ENCODE measurements at regions not wholly inside any gene's neighbourhood (a gene's known extent, or its start where the extent isn't known, plus 50 kb on each side); places are given as distances from the start of the nearest gene placed in this dataset.
"Not testable (repeated sequence)": the region's sequence is repeated elsewhere in the genome, so short reads cannot be mapped to it uniquely, and the experiment has no call there.

DNA sequence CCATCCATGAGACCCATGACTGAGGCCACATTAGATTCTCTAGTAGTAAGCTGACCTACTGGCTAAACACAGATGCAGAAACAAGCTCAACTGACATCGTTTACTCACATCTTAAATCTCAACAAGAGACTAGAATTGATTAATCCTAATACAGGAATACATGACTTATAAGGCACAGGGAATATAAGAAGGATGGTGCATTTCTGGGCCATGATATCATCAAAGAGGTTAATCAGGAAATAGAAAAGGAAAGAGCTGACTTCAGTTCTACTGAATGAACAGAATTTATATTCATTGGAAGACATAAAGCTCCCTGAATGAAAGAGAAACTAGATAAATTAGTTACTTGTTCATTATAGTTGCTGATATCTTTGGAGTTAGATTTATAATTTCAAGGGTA lies 1406.5 kb downstream of the STIM2 start:
- DNase-seq (ENCODE audit: extremely low spot score), result no peak
- CTCF ChIA-PET, result interaction anchor here (0.7 kb wide), 1 partner anchor 37 kb away, joined by 3 read pairs; no protein-coding TSS in a partner anchor
- no peak for TF ChIP-seq CTCF (IDR thresholded peaks at IDR 0.05; ENCODE audit: control extremely low read depth, extremely low read depth, low read depth, missing control alignments)
- POLR2A ChIA-PET, result no interaction called here

GRCh38 chr4:28269426-28269825 lies 1408.8 kb downstream of the STIM2 start:
- DNase-seq (ENCODE audit: extremely low spot score), result no peak
- ChIA-PET CTCF (no interaction called here), POLR2A (no interaction called here)
- TF ChIP-seq CTCF (IDR thresholded peaks at IDR 0.05; ENCODE audit: control extremely low read depth, extremely low read depth, low read depth, missing control alignments), result no peak

GRCh38 chr4:28277931-28278330 lies 1417.3 kb downstream of the STIM2 start:
- no peak for DNase-seq (ENCODE audit: extremely low spot score)
- ChIA-PET POLR2A (no interaction called here), CTCF (no interaction called here)
- TF ChIP-seq CTCF (IDR thresholded peaks at IDR 0.05; ENCODE audit: control extremely low read depth, extremely low read depth, low read depth, missing control alignments), result no peak

DNA sequence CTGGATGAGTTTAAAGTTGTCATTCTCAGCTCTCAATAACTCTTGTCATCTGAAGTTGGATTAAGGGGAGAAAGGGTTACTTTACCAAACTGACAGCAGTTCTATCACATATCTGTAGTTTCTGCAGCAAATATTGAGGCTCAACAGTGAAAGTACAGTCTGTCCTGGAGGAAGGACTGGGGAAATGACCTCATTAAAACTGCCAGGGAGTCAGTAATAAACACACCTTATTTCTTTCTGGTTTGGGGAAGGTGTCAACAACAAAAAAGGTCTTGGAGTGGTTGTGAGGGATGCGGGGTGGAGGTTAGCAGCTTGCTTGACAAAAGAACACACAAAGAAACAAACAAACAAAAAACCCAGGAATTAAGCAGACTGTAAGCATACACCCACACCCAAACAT lies 1418.0 kb downstream of the STIM2 start:
- ChIA-PET CTCF (interaction anchor here (1.6 kb wide), 1 partner anchor 55 kb away, joined by 3 read pairs; no protein-coding TSS in a partner anchor), POLR2A (no interaction called here)

DNA sequence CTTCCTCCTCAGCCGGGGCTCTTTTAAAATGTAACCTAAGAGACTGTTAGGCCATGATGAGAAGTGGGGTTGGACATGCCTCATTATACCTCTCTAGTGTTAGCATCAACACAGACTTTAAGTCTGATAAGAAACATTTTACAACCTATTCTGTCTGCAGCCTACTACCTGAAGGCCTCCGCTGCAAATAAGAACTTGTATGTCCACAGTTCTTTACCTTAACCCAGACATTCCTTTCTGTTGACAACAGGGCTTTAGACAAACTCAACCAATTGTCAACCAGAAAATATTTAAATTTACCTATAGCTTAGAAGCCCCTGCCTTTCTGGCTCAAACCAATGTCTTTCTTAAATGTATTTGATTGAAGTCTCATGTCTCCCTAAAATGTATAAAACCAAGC lies 1418.6 kb downstream of the STIM2 start:
- POLR2A ChIA-PET, result no interaction called here
- DNase-seq (ENCODE audit: extremely low spot score), result no peak
- TF ChIP-seq CTCF (IDR thresholded peaks at IDR 0.05; ENCODE audit: control extremely low read depth, extremely low read depth, low read depth, missing control alignments), result no peak
- CTCF ChIA-PET, result interaction anchor here (1.6 kb wide), 1 partner anchor 54 kb away, joined by 3 read pairs; no protein-coding TSS in a partner anchor

More for the DNA sequence above, 1418.0 kb downstream of the STIM2 start:
- no peak for TF ChIP-seq CTCF (IDR thresholded peaks at IDR 0.05; ENCODE audit: control extremely low read depth, extremely low read depth, low read depth, missing control alignments)
- DNase-seq (ENCODE audit: extremely low spot score), result no peak

DNA sequence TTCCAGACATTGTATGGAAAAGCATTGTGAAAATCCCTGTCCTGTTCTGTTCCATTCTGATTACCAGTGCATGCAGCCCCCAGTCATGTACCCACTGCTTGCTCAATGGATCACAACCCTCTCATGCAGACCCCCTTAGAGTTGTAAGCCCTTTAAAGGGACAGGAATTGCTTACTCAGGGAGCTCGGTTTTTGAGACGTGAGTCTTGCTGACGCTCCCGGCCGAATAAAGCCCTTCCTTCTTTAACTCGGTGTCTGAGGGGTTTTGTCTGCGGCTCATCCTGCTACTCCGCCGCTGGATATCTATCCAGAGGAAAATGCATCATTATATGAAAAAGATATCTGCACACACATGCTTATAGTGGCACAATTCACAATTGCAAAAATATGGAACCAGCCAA lies 1425.6 kb downstream of the STIM2 start:
- DNase-seq (ENCODE audit: extremely low spot score); POLR2A ChIA-PET; CTCF ChIA-PET: not testable (repeated sequence)

GRCh38 chr4:28287831-28288233 lies 1427.2 kb downstream of the STIM2 start:
- TF ChIP-seq CTCF (IDR thresholded peaks at IDR 0.05; ENCODE audit: control extremely low read depth, extremely low read depth, low read depth, missing control alignments), result no peak
- POLR2A ChIA-PET, result no interaction called here
- CTCF ChIA-PET, result no interaction called here
- DNase-seq (ENCODE audit: extremely low spot score), result no peak
